MCF 10A (cell line): ENCODE measurements at regions not wholly inside any gene's neighbourhood (a gene's known extent, or its start where the extent isn't known, plus 50 kb on each side); places are given as distances from the start of the nearest gene placed in this dataset.

ENCODE experiments used
- BruUV-seq: library from RNA; stranded (reverse); fragments of 400-500 nt; replicated peaks from 2 replicates; lab custom pipeline; 2021; lab: Mats Ljungman, UMichigan
- CTCF ChIA-PET: fragments of 300-600 bp; sonication (Branson Sonifier 250); formaldehyde crosslinking; extraction: SDS; loops from one replicate; lab custom pipeline; 2021; ENCODE audit warnings: antibody characterized with exemption, inconsistent platforms; lab: Yijun Ruan, JAX
- POLR2A ChIA-PET: fragments of 300-600, 350-650 bp; sonication (Branson Sonifier 250); formaldehyde crosslinking; extraction: SDS; loops from one replicate; lab custom pipeline; 2020; ENCODE audit warnings: antibody characterized with exemption, inconsistent platforms; lab: Yijun Ruan, JAX
- DNase-seq: peaks from one replicate; pipeline ENCODE4 v3.0.0-alpha.2; 2018; ENCODE audit not compliant: unreplicated experiment
- H3K27ac Mint-ChIP-seq: one replicate; pipeline ENCODE4 v1.8.0; 2022; ENCODE audit warnings: mild to moderate bottlenecking, low read depth, mixed read lengths; ENCODE audit not compliant: unreplicated experiment
- H3K27me3 Mint-ChIP-seq: one replicate; pipeline ENCODE4 v1.8.0; 2022; ENCODE audit warnings: mixed read lengths; ENCODE audit not compliant: insufficient read depth, unreplicated experiment
- H3K36me3 Mint-ChIP-seq: one replicate; pipeline ENCODE4 v1.8.0; 2022; ENCODE audit warnings: mild to moderate bottlenecking, moderate library complexity, mixed read lengths; ENCODE audit not compliant: insufficient read depth, unreplicated experiment
- H3K4me1 Mint-ChIP-seq: one replicate; pipeline ENCODE4 v1.8.0; 2022; ENCODE audit warnings: mixed read lengths; ENCODE audit not compliant: insufficient read depth, unreplicated experiment
- H3K4me3 Mint-ChIP-seq: one replicate; pipeline ENCODE4 v1.8.0; 2022; ENCODE audit warnings: mild to moderate bottlenecking, moderate library complexity, mixed read lengths; ENCODE audit not compliant: unreplicated experiment
- H3K9me3 Mint-ChIP-seq: one replicate; pipeline ENCODE4 v1.8.0; 2022; ENCODE audit warnings: mixed read lengths; ENCODE audit not compliant: unreplicated experiment
- CTCF ChIP-seq: fragments of 200-600 bp; IDR thresholded peaks from one replicate; pipeline ENCODE4 v1.8.0; 2022; ENCODE audit warnings: antibody characterized with exemption, mild to moderate bottlenecking; ENCODE audit not compliant: unreplicated experiment
- intact Hi-C: fragments of 100-400 bp; cut with micrococcal nuclease; formaldehyde crosslinking; loops from 2 replicates; pipeline ENCODE4 v1.14.1; 2022

DNA sequence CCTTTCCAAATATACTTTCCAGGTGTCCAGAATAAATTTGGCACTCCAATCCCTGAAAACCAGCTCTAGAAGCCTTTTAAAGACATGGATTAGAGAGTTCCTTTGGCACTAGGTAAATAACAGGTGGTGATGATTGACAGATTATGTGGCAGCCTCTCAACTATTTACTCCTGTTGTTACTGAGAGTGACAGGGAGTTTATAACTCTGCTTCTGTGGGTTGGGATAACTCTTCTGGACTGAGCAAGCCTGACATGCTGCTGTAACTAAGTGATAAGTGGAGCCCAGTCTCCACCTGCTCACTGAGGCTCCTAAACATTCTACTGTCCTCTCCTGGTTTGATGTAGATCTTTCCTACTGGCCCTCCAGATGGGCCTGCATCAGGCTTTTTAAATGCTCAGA is 693.2 kb upstream of the FTMT start:
- Mint-ChIP-seq H3K27ac (no peak overlapping the region), H3K4me1 (no peaks in the 10 kb centered on the region)
- BruUV-seq, result no TSS peak

DNA sequence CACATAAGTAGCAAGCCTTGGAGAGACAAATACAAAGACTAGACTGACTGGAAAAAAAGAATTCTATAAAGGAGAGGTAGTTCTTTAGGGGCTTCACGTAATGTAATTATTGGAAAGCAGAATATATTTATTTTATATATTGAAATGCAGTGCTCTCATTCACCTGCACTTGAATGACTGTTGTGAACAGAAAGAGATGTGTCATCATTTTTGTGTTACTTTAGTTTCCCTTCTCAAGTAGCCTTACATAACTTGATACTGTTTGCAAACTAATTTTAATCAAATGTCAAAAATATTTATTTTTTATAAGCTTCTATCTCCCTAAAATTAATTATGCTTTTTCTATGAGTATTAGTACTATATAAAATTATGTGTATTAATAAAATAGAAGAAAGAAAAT is 691.1 kb upstream of the FTMT start:
- no peak for DNase-seq
- no peaks in the 10 kb centered on the region for H3K27me3 Mint-ChIP-seq
- no peak for TF ChIP-seq CTCF
- no peaks in the 10 kb centered on the region for H3K4me1 Mint-ChIP-seq
- ChIA-PET POLR2A (no interaction called here), CTCF (no interaction called here)
- H3K36me3 Mint-ChIP-seq, result no peaks in the 10 kb centered on the region
- intact Hi-C loops, result no loop called here
- no peaks in the 10 kb centered on the region for H3K9me3 Mint-ChIP-seq
- no TSS peak for BruUV-seq
- no peak overlapping the region for H3K27ac Mint-ChIP-seq
- no peak overlapping the region for H3K4me3 Mint-ChIP-seq

More for the DNA sequence above, 693.2 kb upstream of the FTMT start:
- intact Hi-C loops, result no loop called here
- H3K9me3 Mint-ChIP-seq, result no peaks in the 10 kb centered on the region
- H3K4me3 Mint-ChIP-seq, result no peak overlapping the region
- H3K27me3 Mint-ChIP-seq, result no peaks in the 10 kb centered on the region
- POLR2A ChIA-PET, result no interaction called here
- no peaks in the 10 kb centered on the region for H3K36me3 Mint-ChIP-seq
- no peak for TF ChIP-seq CTCF
- CTCF ChIA-PET, result no interaction called here
- DNase-seq, result no peak

DNA sequence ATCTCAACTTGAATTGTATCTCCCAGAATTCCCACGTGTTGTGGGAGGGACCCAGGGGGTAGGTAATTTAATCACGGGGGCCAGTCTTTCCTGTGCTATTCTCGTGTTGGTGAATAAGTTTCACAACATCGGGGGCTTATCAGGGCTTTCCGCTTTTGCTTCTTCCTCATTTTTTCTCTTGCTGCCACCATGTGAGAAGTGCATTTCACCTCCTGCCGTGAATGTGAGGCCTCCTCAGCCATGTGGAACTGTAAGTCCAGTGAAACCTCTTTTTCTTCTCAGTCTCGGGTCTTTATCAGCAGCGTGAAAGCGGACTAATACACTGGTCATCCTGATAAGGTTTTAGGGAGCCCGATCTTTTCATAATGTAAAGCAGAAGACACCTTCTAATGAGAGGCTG is 687.0 kb upstream of the FTMT start:
- intact Hi-C loops, result no loop called here
- BruUV-seq, result no TSS peak
- ChIA-PET CTCF (interaction anchor here (0.7 kb wide), 1 partner anchor 26 kb away, joined by 3 read pairs; no protein-coding TSS in a partner anchor), POLR2A (no interaction called here)
- TF ChIP-seq CTCF, result no peak
- no peak overlapping the region for H3K4me3 Mint-ChIP-seq
- no peaks in the 10 kb centered on the region for H3K4me1 Mint-ChIP-seq
- H3K9me3 Mint-ChIP-seq, result no peaks in the 10 kb centered on the region
- no peaks in the 10 kb centered on the region for H3K27me3 Mint-ChIP-seq
- no peak overlapping the region for H3K27ac Mint-ChIP-seq
- no peaks in the 10 kb centered on the region for H3K36me3 Mint-ChIP-seq
- DNase-seq, result no peak

DNA sequence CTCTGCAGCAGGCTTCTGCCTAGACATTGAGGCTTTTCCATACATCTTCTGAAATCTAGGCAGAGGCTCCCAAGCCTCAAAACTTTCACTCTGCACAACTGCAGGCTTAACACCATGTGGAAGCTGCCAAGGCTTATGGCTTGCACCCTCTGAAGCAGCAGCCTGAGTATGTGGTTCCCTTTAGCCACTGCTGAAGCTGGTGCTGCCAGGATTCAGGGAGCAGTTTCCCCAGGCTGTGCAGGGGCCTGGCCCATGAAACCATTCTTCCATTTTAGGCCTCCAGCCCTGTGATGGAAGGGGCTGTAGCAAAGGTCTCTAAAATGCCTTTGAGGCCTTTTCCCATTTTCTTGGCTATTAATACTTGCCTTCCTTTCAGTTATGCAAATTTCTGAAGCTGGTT is 680.3 kb upstream of the FTMT start:
- intact Hi-C loops, result no loop called here
- POLR2A ChIA-PET, result interaction anchor here (0.7 kb wide), 1 partner anchor 342 kb away, joined by 3 read pairs; no protein-coding TSS in a partner anchor
- H3K27ac Mint-ChIP-seq, result no peak overlapping the region

More for the DNA sequence above, 680.3 kb upstream of the FTMT start:
- H3K9me3 Mint-ChIP-seq, result no peaks in the 10 kb centered on the region
- H3K4me3 Mint-ChIP-seq, result no peak overlapping the region
- CTCF ChIA-PET, result interaction anchor here (0.9 kb wide), 1 partner anchor 9 kb away, joined by 3 read pairs; no protein-coding TSS in a partner anchor
- BruUV-seq, result no TSS peak
- H3K27me3 Mint-ChIP-seq, result no peaks in the 10 kb centered on the region
- no peaks in the 10 kb centered on the region for H3K4me1 Mint-ChIP-seq
- no peak for TF ChIP-seq CTCF
- H3K36me3 Mint-ChIP-seq, result no peaks in the 10 kb centered on the region
- no peak for DNase-seq
